NOMO-1 treated with DMSO at 0.1 percent for 48 hours (cell line): ENCODE measurements at regions not wholly inside any gene's neighbourhood (a gene's known extent, or its start where the extent isn't known, plus 50 kb on each side); places are given as distances from the start of the nearest gene placed in this dataset.
"Not testable (repeated sequence)": the region's sequence is repeated elsewhere in the genome, so short reads cannot be mapped to it uniquely, and the experiment has no call there.

Experiments used
- DNase-seq: peaks from one replicate; lab custom pipeline; 2025; ENCODE audit not compliant: unreplicated experiment; lab: John Stamatoyannopoulos, UW

DNA sequence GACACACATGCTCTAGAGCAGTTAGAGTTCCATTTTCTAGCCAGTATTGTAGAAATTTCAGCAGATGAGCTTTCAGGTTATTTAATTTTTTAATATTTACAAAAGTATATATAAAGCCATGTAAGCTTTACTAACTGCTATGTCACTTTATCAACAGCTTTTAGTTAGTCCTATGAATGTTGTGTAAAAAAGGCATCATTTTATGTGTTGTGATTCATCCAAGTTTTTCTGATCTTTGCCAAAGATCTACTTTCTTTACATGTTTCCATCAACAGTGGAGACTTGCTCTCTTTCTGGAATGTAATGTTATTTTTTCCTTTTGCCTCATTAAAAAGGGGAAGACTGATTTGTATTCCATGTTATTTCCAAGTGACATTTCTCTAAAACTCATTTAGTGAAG lies 125.2 kb upstream of the TFPI start:
- no peak for DNase-seq

GRCh38 chr2:187684174-187684573 lies 129.9 kb upstream of the TFPI start:
- DNase-seq, result no peak

DNA sequence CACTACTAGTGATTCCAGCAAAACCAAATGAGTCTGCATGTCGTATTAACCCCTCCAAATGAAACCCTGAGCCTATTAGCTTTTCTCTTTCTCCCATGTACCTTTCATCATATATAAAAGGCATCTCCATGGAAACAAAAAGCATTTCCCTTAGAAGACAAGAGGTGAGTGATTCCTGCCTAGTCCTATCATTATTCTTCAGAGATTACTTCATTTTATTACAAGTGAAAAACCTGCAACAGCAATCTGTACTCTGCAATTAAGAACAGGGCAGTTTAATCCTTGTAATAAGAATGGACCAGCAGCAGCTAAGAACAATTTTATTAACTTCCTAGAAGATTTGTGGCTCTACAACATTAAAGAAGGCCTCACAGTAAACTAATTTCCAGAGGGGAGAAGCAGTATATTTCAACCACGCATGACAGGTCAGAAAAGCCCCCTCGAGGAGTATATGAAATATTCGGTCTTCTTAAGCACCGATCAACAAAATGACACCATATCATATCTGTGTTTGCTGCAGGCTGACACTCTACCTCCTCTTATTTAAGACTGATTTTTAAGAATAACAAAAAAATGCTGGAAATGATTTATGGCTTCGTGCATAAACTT lies 132.3 kb upstream of the TFPI start:
- no peak for DNase-seq

DNA sequence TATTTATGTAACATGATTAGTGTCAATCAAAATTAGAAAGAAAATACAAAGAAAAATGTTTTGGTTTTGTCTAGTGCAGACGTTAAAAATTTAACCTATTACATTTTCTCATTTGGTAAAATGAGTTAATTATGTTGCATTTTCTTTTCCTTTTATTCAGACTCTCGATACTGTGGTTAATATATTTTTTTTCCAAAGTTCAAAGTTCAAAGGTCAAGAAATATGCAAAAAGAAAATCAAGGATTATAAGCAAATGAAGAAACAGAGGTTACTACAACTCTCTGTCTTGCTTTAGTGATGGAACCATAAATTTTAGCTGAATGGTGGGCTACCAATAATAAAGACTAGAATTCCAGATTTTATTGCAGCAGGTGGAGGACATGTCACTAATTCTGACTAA lies 133.3 kb upstream of the TFPI start:
- no peak for DNase-seq

DNA sequence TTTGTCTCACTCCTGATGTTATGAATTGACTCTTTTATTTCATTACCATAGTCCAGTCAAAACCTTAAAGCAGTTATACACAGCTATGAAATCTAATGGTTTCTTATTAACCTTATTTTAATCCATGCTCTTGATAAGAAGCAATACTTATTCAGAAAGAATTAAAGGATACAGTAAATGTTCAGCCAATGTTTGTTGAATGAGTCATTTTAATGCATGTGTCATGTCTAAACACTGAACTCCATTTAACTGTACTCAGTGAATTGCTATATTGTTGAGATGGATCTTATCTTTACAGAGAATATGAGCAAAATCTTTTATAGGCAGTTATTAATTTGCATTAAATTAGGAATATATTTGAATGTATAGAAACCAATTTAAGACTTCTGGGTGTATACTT lies 135.1 kb upstream of the TFPI start:
- DNase-seq, result no peak

GRCh38 chr2:187693923-187694322 lies 139.7 kb upstream of the TFPI start:
- no peak for DNase-seq

- DNase-seq, result not testable (repeated sequence)
Measured at GRCh38 chr2:187696644-187697043, 142.4 kb upstream of the TFPI start.

DNA sequence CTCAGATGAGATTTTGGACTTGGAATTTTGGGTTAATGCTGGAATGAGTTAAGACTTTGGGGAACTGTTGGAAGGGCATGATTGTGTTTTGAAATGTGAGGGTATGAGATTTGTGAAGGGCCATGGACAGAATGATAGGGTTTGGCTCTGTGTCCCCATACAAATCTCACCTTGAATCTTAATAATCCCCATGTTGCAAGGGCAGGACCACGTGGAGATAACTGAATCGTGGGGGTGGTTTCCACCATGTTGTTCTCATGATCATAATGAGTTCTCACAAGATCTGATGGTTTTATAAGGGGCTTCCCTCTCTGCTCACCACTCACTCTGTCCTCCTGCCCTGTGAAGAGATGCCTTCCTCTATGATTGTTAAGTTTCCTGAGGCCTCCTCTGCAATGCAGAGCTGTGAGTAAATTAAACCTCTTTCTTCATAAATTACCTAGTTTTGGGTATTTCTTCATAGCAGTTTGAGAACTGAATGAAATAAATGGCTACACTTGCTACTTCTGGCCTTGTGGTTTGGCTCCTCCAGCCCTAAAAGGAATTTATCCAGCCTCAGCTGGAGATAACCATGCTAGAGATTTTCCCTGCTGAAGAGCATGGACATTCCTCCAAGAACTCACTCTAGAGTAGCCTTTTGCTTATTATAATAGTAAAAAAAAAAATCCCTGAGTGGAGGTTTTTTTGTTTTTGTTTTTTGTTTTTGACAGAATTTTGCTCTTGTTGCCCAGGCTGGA lies 144.3 kb upstream of the TFPI start:
- DNase-seq, result no peak

GRCh38 chr2:187702157-187702556 lies 147.9 kb upstream of the TFPI start:
- DNase-seq, result no peak

DNA sequence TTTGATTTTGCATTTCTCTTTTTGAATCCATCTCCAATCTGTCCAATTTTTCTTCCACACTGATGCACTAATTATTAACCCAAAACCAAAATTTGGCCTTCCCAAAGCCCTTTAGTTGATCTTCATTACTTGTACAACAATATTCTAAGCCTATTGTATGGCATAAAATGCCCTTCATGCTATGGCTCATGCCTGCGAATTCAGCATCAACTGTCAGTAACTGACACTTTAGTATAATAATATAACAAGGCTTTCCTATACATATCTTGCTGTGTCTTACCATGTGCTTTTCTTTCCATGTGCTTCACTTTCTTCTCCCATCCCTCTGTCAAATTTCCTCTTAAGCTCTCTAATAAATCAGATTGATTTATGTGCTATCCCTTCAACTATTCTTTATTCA lies 154.0 kb upstream of the TFPI start:
- no peak for DNase-seq

DNA sequence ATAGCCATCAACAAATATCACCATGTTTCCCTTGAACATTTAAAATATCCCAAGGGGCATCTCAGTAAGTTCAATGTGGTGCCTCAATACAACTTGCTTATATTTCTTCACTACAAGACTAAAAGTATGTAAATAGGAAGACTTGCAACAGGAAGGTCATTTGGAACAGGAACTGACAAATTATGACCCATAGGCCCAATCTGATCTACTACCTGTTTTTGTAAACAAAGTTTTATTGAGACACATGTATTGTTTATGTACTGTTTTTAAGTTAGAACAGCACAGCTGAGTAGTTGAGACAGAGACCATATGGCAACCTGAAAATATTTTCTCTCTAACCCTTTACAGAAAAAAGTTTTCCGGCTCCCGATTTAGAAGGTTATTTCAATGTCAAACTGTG lies 154.8 kb upstream of the TFPI start:
- no peak for DNase-seq

- DNase-seq, result no peak
Measured at GRCh38 chr2:187710791-187711521, 156.7 kb upstream of the TFPI start.

- no peak for DNase-seq
Measured at GRCh38 chr2:187715590-187715989, 161.4 kb upstream of the TFPI start.

DNA sequence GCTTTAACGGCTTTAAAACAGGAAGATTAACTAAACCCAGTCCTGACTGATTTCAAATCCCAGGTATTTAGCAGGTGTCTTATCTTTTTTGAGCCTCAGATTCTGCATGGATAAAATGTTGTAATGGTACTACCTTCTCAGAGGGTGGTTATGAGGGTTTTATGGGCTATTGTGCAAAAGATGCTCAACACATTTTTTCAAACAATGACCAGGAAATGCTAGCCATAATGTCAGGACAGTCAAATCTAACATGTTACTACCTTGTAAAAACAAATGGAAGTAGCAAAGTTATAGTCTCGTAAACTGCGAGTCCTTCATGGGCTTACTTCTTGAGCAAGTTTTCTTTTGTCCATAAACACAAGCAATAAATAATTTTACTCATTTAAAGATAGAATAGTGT lies 162.1 kb upstream of the TFPI start:
- no peak for DNase-seq

GRCh38 chr2:187718092-187718491 lies 163.9 kb upstream of the TFPI start:
- DNase-seq, result no peak

DNA sequence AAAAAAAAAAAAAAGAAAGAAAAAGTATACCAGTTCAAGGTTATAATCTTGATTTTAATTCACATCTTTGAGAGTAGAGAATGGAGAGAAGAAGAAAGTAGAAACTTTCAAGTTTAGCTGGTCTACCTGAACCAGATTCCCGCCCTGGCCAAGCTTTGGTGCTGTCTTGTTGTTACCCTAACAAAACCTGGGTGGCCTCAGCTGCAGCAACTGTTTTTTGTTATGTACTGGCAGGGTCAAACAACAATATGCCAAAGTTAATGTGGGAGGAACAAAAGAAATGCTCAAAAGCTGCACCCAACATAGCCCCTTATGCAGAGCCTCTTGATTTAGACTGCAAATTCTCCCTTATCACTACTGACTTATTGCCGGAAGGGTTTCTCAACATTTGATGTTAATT lies 165.3 kb upstream of the TFPI start:
- DNase-seq, result no peak

GRCh38 chr2:187748958-187749357 lies 194.7 kb upstream of the TFPI start:
- DNase-seq, result no peak

GRCh38 chr2:187749804-187750431 lies 195.7 kb upstream of the TFPI start:
- DNase-seq, result no peak

DNA sequence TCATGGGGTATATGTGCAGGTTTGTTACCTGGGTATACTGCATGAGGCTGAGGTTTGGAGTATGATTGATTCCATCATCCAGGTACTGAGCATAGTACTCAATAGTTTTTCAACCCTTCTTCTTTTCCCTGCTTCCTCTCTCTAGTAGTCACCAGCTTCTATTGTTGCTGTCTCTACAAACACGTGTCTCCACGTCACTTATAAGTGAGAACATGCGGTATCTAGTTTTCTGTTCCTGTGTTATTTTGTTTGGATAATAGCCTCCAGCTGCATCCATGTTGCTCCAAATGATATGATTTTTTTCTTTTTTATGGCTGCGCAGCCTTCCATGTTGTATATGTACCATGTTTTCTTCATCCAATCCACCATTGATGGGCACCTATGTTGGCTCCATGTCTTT lies 214.8 kb upstream of the TFPI start:
- no peak for DNase-seq

GRCh38 chr2:187769437-187769836 lies 215.2 kb upstream of the TFPI start:
- DNase-seq, result no peak

DNA sequence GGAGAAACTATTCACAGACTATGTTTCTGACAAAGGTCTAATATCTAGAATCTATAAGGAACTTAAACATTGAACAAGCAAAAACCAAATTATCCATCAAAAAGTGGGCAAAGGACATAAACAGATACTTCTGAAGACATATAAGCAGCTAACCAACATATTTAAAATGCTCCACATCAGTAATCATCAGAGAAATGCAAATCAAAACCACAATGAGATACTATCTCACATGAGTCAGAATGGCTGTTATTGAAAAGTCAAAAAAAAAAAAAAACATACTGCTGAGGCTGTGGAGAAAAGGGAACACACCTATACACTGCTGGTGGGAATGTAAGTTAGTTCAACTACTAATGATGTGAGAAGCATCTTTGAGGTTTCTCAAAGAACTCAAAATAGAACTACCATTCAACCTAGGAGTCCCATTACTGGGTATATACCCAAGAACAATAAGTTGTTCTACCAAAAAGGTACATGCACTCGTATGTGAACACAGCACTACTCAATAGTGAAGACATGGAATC lies 220.4 kb upstream of the TFPI start:
- DNase-seq, result no peak

DNA sequence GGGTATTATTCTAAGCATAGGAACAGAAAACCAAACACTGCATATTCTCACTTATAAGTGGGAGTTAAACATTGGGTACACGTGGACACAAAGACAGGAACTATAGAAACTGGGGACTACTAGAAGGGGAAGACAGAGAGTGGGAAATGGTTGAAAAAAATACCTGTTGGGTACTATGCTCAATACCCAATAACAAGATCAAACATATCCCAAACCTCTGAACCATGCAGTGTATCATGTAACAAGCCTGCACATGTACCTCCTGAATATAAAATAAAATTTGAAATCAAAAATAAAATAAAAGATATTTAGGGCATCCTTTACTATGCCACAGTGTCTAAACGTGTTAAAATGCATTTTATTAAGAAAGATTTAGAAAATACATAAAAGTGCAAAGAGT lies 221.0 kb upstream of the TFPI start:
- DNase-seq, result no peak
